HG03378 (cell line): ENCODE measurements at regions not wholly inside any gene's neighbourhood (a gene's known extent, or its start where the extent isn't known, plus 50 kb on each side); places are given as distances from the start of the nearest gene placed in this dataset.

Experiments
- ATAC-seq: cut with Tn5 transposase; IDR thresholded peaks from one replicate; pipeline ENCODE4 v1.9.1; 2021; ENCODE audit warnings: mild to moderate bottlenecking, moderate library complexity; ENCODE audit not compliant: unreplicated experiment

DNA sequence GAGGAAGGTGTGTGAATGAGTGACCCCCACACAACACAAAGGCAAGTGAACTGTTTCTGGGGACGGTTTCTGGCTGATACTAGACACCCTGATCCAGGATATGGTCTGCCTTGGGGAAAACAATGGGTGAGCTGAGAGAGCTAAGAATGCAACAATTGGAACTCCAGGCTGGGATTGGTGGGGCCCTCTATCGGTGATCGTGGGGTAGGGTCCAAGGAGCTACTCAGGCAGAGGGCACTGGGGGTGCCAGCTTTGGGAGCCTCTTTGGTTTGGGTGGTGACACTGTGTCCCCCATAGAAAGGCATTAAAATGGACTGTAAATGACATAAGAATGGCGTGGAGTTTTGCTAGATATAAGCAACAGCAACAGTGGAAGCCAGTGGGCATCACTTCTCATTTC lies 439.1 kb downstream of the DMAC1 start:
- ATAC-seq = no peak

GRCh38 chr9:7358876-7359275 lies 440.7 kb downstream of the DMAC1 start:
- no peak for ATAC-seq

DNA sequence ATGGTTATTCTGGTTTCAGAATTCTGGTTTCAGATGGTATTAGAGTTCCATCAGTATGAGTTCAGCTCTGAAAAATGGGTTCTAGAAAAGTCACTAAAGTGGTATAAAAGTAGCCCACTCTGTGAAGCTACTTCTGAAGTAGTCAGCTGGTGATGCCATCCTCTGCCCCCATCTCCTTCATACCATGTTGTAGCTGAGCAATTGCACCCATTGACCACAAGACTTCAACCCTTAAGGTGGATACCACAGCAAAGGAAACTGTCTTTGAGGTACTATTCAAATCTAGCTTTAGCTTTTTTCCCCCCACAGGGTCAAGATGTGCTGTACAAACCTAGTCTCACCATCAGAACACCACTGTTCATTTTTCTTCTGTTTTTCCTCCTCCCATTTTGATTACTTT lies 444.9 kb downstream of the DMAC1 start:
- no peak for ATAC-seq

DNA sequence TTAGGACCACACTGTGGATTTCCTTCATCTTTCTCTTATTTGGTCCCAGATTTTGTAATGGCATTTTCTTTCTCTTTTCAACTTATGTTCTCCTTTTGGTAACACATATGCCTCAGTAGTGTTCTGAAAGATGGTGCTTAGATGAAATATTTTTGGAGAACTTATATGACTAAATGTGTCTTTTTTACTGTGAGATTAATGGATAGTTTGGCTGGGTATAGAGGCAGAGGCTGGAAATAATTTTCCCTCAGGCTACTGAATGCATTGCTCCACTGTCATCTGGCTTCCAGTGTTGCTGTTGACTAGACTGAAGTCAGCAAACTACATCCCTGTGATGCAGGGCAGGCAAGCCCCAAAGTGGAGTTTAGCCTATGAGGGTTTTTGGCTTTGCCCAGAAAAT lies 450.9 kb downstream of the DMAC1 start:
- no peak for ATAC-seq

- no peak for ATAC-seq
Measured at GRCh38 chr9:7347556-7347955, 452.0 kb downstream of the DMAC1 start.

DNA sequence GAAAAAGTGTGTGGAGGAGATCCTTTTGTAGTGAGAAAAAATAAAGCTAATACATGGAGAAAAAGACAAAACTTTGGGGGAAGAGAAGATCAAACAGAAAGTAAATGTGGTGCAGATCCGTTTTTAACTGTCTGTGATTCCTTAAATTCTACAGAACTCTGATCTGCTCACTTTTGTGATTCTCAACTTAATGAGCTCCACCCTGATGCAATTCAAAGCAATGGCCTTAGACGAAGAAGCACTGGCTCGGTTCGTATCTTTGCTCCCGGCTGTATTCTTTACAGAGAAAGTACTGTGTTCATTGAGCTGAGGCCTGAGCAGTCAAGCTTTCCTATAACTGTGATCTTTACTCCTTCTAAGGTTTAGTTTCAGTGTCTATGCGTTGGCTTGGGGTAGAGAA lies 453.4 kb downstream of the DMAC1 start:
- ATAC-seq = no peak

DNA sequence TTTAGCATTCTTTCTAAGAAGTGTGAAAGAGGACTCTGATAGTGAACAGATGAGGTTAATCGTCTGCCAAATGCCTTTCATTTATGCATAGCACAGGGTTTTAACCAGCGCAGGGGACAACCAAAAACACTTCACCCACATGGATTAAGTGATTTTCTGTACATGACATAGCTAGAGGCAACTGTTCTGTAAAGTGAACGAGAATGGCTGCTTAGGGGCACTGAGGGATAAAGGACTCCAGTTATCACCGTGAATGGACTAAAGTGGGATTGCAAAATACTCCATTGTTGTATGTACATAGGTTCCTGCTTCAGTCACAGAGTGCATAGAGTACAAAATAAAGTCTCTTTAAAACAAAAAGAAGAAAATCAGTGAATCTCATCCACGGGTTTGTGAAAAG lies 456.8 kb downstream of the DMAC1 start:
- ATAC-seq = peak; percentile 29

DNA sequence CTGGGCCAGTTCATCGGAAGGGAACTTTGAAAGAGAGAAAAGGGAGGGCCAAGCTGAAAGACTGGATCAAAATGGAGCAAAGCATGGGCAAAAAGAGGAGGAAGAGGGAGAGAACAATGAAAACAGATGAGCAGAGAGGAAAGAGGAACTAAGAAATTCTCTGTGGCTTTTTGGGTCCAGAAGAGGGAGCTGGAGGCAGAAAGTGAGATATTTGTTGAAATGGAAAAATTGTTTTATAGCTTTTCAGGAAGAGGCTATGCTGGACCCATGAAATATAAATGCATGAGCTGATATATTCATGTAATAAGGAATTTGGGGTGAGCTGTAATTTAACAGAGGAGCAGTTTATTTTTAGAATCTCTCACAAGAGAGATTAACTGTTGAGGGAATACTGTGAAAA lies 457.3 kb downstream of the DMAC1 start:
- ATAC-seq = peak; percentile 82

DNA sequence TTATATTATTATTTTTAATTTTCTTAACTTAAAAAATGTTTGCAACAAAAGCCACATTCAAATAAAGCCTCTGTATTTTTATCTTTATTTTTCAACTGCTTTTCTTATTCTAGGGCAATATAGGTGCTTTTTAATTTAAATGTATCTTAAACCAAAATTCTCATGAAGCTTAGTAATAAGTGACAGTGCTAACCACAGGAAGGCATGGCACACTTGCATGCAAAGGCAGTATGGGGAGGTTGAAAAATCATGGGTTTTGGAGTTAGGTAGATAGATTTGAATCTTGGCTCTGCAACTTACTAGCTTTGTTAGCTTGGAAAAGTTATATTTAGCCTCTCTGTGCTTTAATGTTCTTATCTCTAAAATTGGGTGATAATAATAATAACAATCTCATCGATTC lies 458.0 kb downstream of the DMAC1 start:
- peak; percentile 59 for ATAC-seq

- ATAC-seq = no peak
Measured at GRCh38 chr9:7340451-7340850, 459.1 kb downstream of the DMAC1 start.

DNA sequence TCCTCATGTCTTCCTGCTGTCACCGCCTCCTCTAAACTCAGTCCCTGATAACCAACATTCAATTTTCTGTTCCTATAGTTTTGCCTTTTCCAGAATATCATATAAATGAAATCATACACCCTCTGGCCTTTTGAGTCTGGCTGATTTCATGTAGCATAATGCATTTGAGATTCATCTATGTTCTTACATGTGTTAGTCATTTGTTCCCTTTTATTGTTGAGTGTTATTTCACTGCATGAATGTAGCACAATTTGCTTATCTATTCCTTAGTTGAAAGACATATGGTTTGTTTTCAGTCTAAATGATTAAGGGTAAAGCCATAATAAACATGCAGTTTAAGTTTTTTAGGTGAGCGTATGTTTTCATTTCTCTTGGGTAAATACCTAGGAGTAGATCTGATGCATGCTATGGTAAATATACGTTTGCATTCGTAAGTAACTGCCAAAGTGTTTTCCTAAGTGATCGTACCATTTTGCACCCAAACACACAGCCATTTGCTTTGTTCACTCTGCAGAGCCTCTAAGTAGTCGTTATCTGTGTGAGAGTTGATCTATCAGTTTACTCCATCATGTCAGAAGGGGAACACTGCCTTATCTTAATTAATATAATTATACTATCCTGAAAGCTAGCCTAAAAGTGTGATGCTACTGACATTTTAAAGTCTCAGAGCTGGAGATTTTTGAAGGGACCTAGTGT lies 460.8 kb downstream of the DMAC1 start:
- ATAC-seq = no peak

DNA sequence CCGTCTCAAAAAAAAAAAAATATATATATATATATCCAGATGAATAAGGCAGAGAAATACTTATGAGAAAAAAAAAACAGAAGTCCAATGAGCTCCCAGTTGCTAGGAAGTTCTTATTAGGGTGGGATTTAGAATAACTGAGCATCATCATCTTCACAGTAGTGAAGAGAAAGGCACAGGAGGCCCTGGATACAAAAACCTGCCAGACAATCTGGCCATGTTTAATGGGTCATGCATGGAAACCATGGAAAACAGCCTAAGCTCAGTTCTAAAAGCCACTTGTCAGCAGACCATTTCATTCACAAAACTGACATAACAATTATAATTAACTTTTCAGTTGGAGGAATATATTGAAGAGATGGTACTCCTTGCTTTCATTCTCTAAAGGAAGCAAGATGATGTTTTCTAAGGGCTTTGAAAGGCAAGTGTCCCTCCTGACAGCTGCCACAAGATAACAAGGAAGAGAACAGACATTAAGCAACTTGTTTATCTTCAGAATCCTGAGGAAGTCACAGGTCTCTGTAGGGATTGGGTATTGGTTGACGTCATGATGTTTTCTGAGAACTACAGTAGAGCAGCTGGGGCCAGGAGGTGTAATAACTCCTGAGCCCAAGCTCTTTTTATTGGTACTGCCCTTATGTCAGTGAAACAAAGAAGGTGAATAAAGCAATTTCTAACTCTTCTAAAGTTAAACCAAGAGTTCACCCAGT lies 463.1 kb downstream of the DMAC1 start:
- ATAC-seq = no peak

DNA sequence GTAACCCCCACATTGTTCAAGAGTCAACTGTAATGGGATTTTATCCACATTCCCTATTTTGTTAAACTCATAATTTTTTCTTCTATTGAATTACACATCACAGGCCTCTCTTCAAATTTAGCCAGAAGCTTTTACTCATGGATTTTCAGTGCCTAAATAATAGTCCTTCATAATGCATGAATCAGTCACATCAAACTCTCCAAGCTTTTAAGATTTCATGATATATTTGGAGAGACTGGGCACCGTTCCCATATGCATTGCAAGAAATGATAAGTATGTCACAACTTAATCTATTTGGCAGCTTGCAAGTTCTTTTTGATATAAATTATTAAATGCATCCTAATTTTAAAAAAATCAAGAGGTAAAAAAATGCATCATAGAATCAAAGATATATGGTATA lies 465.9 kb downstream of the DMAC1 start:
- no peak for ATAC-seq

DNA sequence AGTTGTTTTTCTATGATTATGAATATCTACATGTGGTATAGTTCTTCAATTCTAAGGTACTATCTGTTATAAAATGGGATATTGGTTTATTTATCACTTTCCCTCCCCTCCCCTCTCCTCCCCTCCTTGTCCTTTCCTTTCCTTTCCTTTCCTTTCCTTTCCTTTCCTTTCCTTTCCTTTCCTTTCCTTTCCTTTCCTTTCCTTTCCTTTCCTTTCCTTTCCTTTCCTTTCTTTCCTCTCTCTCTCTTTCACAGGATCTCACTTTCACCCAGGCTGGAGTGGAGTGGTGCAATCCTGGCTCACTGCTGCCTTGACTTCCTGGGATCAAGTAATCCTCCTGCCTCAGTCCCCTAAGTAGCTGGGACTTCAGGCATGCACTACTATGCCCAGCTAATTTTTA lies 466.8 kb downstream of the DMAC1 start:
- no peak for ATAC-seq

DNA sequence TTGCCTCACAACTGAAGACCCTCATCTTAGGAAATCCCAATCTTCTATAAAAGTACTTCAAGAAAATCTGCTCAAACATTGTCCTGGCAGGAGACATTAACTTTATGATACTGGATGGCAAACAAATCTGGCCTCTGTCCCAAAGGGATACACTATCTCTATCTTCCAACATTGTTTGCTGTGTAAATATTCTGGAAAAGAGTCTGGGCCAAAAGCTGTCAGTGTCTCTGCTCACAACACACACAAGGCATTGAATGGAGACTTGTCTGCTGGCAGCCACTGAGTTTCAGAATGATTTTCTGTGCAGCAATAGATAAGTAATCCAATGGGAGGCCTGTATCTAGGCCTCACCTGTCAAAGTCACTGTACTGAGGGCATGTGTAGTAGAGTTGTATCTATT lies 471.1 kb downstream of the DMAC1 start:
- ATAC-seq = no peak

GRCh38 chr9:7325995-7326394 lies 473.6 kb downstream of the DMAC1 start:
- ATAC-seq = no peak

DNA sequence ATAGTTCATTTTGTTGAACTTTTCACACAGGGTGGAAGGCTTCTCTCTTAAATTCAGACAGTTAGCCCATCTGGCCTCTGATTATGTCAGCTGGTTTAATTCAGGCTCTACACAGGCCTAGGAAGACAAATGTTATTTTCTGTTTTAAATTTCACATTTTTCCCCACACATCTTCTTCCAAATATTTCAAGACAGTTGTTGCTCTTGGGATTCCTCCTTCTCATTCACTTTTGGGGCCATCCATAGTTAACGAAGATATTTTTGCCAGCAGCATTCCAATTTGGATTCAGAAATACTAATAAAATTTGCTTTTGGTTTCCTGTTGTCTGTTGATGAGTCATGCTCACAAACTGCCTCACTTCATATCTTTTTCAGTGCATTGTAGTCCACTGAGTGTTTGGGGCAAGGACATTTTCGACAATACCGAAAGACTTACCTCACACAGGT lies 475.4 kb downstream of the DMAC1 start:
- ATAC-seq = no peak

GRCh38 chr9:7320841-7321240 lies 478.7 kb downstream of the DMAC1 start:
- no peak for ATAC-seq

GRCh38 chr9:7320139-7320538 lies 479.4 kb downstream of the DMAC1 start:
- no peak for ATAC-seq

DNA sequence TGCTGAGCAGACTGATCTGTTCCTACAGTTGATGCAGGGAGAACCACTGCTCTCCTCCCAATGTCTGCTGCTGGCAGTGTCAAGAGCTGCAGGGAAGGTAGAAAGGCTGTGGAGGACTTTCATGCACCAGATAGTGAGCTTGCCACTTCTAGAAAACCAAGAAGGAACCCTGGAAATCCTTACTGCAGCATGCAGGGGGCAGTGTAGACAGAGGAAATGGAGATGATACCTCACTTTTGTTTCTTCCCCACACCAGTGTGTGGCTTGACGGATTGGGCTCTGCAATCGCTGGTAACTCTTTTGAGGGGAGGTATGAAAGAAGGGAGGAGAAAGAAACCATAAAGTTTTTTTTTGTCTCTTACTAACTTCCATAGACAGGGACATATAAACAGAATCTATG lies 480.7 kb downstream of the DMAC1 start:
- ATAC-seq = no peak

GRCh38 chr9:7316967-7317366 lies 482.6 kb downstream of the DMAC1 start:
- ATAC-seq = no peak

- ATAC-seq = no peak
Measured at GRCh38 chr9:7316166-7316795, 483.3 kb downstream of the DMAC1 start.
